ENCODE measurements at regions not wholly inside any gene's neighbourhood (a gene's known extent, or its start where the extent isn't known, plus 50 kb on each side); places are given as distances from the start of the nearest gene placed in this dataset.

- no peak for DNase-seq
Observed at GRCh38 chr3:5071061-5071460, 51.0 kb upstream of the ARL8B start.

GRCh38 chr3:5072100-5072816 is 49.8 kb upstream of the ARL8B start:
- DNase-seq: no peak
